ENCODE measurements at regions not wholly inside any gene's neighbourhood (a gene's known extent, or its start where the extent isn't known, plus 50 kb on each side); places are given as distances from the start of the nearest gene placed in this dataset.

- Histone ChIP-seq H3K4me1 (ENCODE audit: insufficient read depth, low read length) (no peaks in the 10 kb centered on the region), H2AFZ (ENCODE audit: low read depth, low read length) (no peak overlapping the region), H3K9me3 (ENCODE audit: low read length) (no peaks in the 10 kb centered on the region), H3K27me3 (ENCODE audit: insufficient read depth, low read length) (no peaks in the 10 kb centered on the region), H3K4me3 (ENCODE audit: low read length) (no peak overlapping the region), H3K36me3 (ENCODE audit: insufficient read depth, low read length) (no peaks in the 10 kb centered on the region)
Measured at GRCh38 chr5:53373451-53374158, 106.8 kb upstream of the FST start.

- Histone ChIP-seq H3K9me3 (ENCODE audit: low read length) (no peaks in the 10 kb centered on the region), H3K4me3 (ENCODE audit: low read length) (no peak overlapping the region), H2AFZ (ENCODE audit: low read depth, low read length) (no peak overlapping the region), H3K36me3 (ENCODE audit: insufficient read depth, low read length) (no peaks in the 10 kb centered on the region), H3K27me3 (ENCODE audit: insufficient read depth, low read length) (no peaks in the 10 kb centered on the region), H3K4me1 (ENCODE audit: insufficient read depth, low read length) (no peaks in the 10 kb centered on the region)
Measured at GRCh38 chr5:53376853-53377252, 103.6 kb upstream of the FST start.

- H3K4me1 ChIP-seq (ENCODE audit: insufficient read depth, low read length) = no peaks in the 10 kb centered on the region
- no peak overlapping the region for H3K4me3 ChIP-seq (ENCODE audit: low read length)
Measured at GRCh38 chr5:53378190-53378589, 102.2 kb upstream of the FST start.

GRCh38 chr5:53378590-53379247 lies 101.7 kb upstream of the FST start:
- Histone ChIP-seq H3K4me1 (ENCODE audit: insufficient read depth, low read length) (no peaks in the 10 kb centered on the region), H3K9me3 (ENCODE audit: low read length) (no peaks in the 10 kb centered on the region), H3K27me3 (ENCODE audit: insufficient read depth, low read length) (no peaks in the 10 kb centered on the region), H2AFZ (ENCODE audit: low read depth, low read length) (no peak overlapping the region), H3K4me3 (ENCODE audit: low read length) (no peak overlapping the region), H3K36me3 (ENCODE audit: insufficient read depth, low read length) (no peaks in the 10 kb centered on the region)

More at GRCh38 chr5:53378190-53378589, 102.2 kb upstream of the FST start:
- Histone ChIP-seq H3K9me3 (ENCODE audit: low read length) (no peaks in the 10 kb centered on the region), H2AFZ (ENCODE audit: low read depth, low read length) (no peak overlapping the region), H3K27me3 (ENCODE audit: insufficient read depth, low read length) (no peaks in the 10 kb centered on the region), H3K36me3 (ENCODE audit: insufficient read depth, low read length) (no peaks in the 10 kb centered on the region)

- Histone ChIP-seq H3K4me3 (ENCODE audit: low read length) (no peak overlapping the region), H3K4me1 (ENCODE audit: insufficient read depth, low read length) (no peaks in the 10 kb centered on the region), H3K27me3 (ENCODE audit: insufficient read depth, low read length) (no peaks in the 10 kb centered on the region), H3K36me3 (ENCODE audit: insufficient read depth, low read length) (no peaks in the 10 kb centered on the region), H2AFZ (ENCODE audit: low read depth, low read length) (no peak overlapping the region), H3K9me3 (ENCODE audit: low read length) (no peaks in the 10 kb centered on the region)
Measured at GRCh38 chr5:53386341-53386740, 94.1 kb upstream of the FST start.

GRCh38 chr5:53389093-53389492 lies 91.3 kb upstream of the FST start:
- H3K9me3 ChIP-seq (ENCODE audit: low read length) = no peaks in the 10 kb centered on the region
- H3K4me1 ChIP-seq (ENCODE audit: insufficient read depth, low read length) = no peaks in the 10 kb centered on the region
- no peaks in the 10 kb centered on the region for H3K27me3 ChIP-seq (ENCODE audit: insufficient read depth, low read length)
- H3K4me3 ChIP-seq (ENCODE audit: low read length) = no peak overlapping the region
- H3K36me3 ChIP-seq (ENCODE audit: insufficient read depth, low read length) = no peaks in the 10 kb centered on the region
- no peak overlapping the region for H2AFZ ChIP-seq (ENCODE audit: low read depth, low read length)

- H3K4me1 ChIP-seq (ENCODE audit: insufficient read depth, low read length) = no peaks in the 10 kb centered on the region
- H3K4me3 ChIP-seq (ENCODE audit: low read length) = no peak overlapping the region
- no peaks in the 10 kb centered on the region for H3K36me3 ChIP-seq (ENCODE audit: insufficient read depth, low read length)
- H2AFZ ChIP-seq (ENCODE audit: low read depth, low read length) = no peak overlapping the region
- H3K27me3 ChIP-seq (ENCODE audit: insufficient read depth, low read length) = no peaks in the 10 kb centered on the region
- H3K9me3 ChIP-seq (ENCODE audit: low read length) = no peaks in the 10 kb centered on the region
Measured at GRCh38 chr5:53392073-53392472, 88.4 kb upstream of the FST start.

- H3K4me3 ChIP-seq (ENCODE audit: low read length) = no peak overlapping the region
- H3K4me1 ChIP-seq (ENCODE audit: insufficient read depth, low read length) = no peaks in the 10 kb centered on the region
- no peaks in the 10 kb centered on the region for H3K36me3 ChIP-seq (ENCODE audit: insufficient read depth, low read length)
- no peak overlapping the region for H2AFZ ChIP-seq (ENCODE audit: low read depth, low read length)
- no peaks in the 10 kb centered on the region for H3K9me3 ChIP-seq (ENCODE audit: low read length)
- no peaks in the 10 kb centered on the region for H3K27me3 ChIP-seq (ENCODE audit: insufficient read depth, low read length)
Measured at GRCh38 chr5:53394808-53395207, 85.6 kb upstream of the FST start.

GRCh38 chr5:53397141-53397757 lies 83.2 kb upstream of the FST start:
- no peak overlapping the region for H3K4me3 ChIP-seq (ENCODE audit: low read length)
- H3K9me3 ChIP-seq (ENCODE audit: low read length) = no peaks in the 10 kb centered on the region
- no peak overlapping the region for H2AFZ ChIP-seq (ENCODE audit: low read depth, low read length)
- H3K4me1 ChIP-seq (ENCODE audit: insufficient read depth, low read length) = no peaks in the 10 kb centered on the region
- H3K27me3 ChIP-seq (ENCODE audit: insufficient read depth, low read length) = no peaks in the 10 kb centered on the region
- H3K36me3 ChIP-seq (ENCODE audit: insufficient read depth, low read length) = no peaks in the 10 kb centered on the region

GRCh38 chr5:53397845-53398244 lies 82.6 kb upstream of the FST start:
- no peaks in the 10 kb centered on the region for H3K27me3 ChIP-seq (ENCODE audit: insufficient read depth, low read length)
- no peak overlapping the region for H2AFZ ChIP-seq (ENCODE audit: low read depth, low read length)
- no peaks in the 10 kb centered on the region for H3K4me1 ChIP-seq (ENCODE audit: insufficient read depth, low read length)
- no peaks in the 10 kb centered on the region for H3K36me3 ChIP-seq (ENCODE audit: insufficient read depth, low read length)
- no peak overlapping the region for H3K4me3 ChIP-seq (ENCODE audit: low read length)
- H3K9me3 ChIP-seq (ENCODE audit: low read length) = no peaks in the 10 kb centered on the region

GRCh38 chr5:53399926-53400697 lies 80.3 kb upstream of the FST start:
- Histone ChIP-seq H3K36me3 (ENCODE audit: insufficient read depth, low read length) (no peaks in the 10 kb centered on the region), H3K4me1 (ENCODE audit: insufficient read depth, low read length) (no peaks in the 10 kb centered on the region), H2AFZ (ENCODE audit: low read depth, low read length) (no peak overlapping the region), H3K9me3 (ENCODE audit: low read length) (no peaks in the 10 kb centered on the region), H3K4me3 (ENCODE audit: low read length) (no peak overlapping the region), H3K27me3 (ENCODE audit: insufficient read depth, low read length) (no peaks in the 10 kb centered on the region)

- H3K4me3 ChIP-seq (ENCODE audit: low read length) = no peak overlapping the region
- no peaks in the 10 kb centered on the region for H3K9me3 ChIP-seq (ENCODE audit: low read length)
- H3K36me3 ChIP-seq (ENCODE audit: insufficient read depth, low read length) = no peaks in the 10 kb centered on the region
- no peak overlapping the region for H2AFZ ChIP-seq (ENCODE audit: low read depth, low read length)
- H3K4me1 ChIP-seq (ENCODE audit: insufficient read depth, low read length) = no peaks in the 10 kb centered on the region
- H3K27me3 ChIP-seq (ENCODE audit: insufficient read depth, low read length) = no peaks in the 10 kb centered on the region
Measured at GRCh38 chr5:53403291-53403690, 77.1 kb upstream of the FST start.

GRCh38 chr5:53403758-53404157 lies 76.7 kb upstream of the FST start:
- Histone ChIP-seq H3K9me3 (ENCODE audit: low read length) (no peaks in the 10 kb centered on the region), H2AFZ (ENCODE audit: low read depth, low read length) (no peak overlapping the region), H3K27me3 (ENCODE audit: insufficient read depth, low read length) (no peaks in the 10 kb centered on the region), H3K4me3 (ENCODE audit: low read length) (no peak overlapping the region), H3K4me1 (ENCODE audit: insufficient read depth, low read length) (no peaks in the 10 kb centered on the region), H3K36me3 (ENCODE audit: insufficient read depth, low read length) (no peaks in the 10 kb centered on the region)

All from neuron (in vitro differentiated cells).